ENCODE measurements at regions not wholly inside any gene's neighbourhood (a gene's known extent, or its start where the extent isn't known, plus 50 kb on each side); places are given as distances from the start of the nearest gene placed in this dataset.

GRCh38 chr12:89883630-89884389, 175.2 kb upstream of the ATP2B1 start:
- H3K9ac ChIP-seq (ENCODE audit: low read length) = no peak overlapping the region
- H3K36me3 ChIP-seq (ENCODE audit: insufficient read depth, low read length) = no peaks in the 10 kb centered on the region
- no peaks in the 10 kb centered on the region for H3K9me2 ChIP-seq (ENCODE audit: insufficient read depth, low read length)
- no peaks in the 10 kb centered on the region for H4K20me1 ChIP-seq (ENCODE audit: insufficient read depth)
- H3K27me3 ChIP-seq (ENCODE audit: insufficient read depth, low read depth, low read length) = no peaks in the 10 kb centered on the region
- no peak overlapping the region for H3K27ac ChIP-seq (ENCODE audit: low read length)
- TF ChIP-seq RAD21 (conservative IDR thresholded peaks at IDR 0.05) (no peak), SMC3 (conservative IDR thresholded peaks at IDR 0.05; ENCODE audit: poor library complexity) (no peak), EZH2 (IDR thresholded peaks at IDR 0.05; ENCODE audit: borderline replicate concordance, insufficient read depth, low read length, poor library complexity, severe bottlenecking) (no peak), MXI1 (conservative IDR thresholded peaks at IDR 0.05; ENCODE audit: poor library complexity, severe bottlenecking) (no peak), TAF1 (IDR thresholded peaks at IDR 0.05; ENCODE audit: low read depth) (no peak), CTCF (IDR thresholded peaks at IDR 0.05; ENCODE audit: poor library complexity, severe bottlenecking) (no peak), REST (IDR thresholded peaks at IDR 0.05; ENCODE audit: borderline replicate concordance) (no peak), EP300 (conservative IDR thresholded peaks at IDR 0.05; ENCODE audit: poor library complexity, severe bottlenecking) (no peak), POLR2AphosphoS5 (IDR thresholded peaks at IDR 0.05) (no peak)
- H3K4me3 ChIP-seq (ENCODE audit: low read length) = no peak overlapping the region
- no peak overlapping the region for H3K4me2 ChIP-seq (ENCODE audit: low read length)
- no peak overlapping the region for H2AFZ ChIP-seq (ENCODE audit: low read depth, low read length)
- no peaks in the 10 kb centered on the region for H3F3A ChIP-seq (ENCODE audit: insufficient read depth, low read length, poor library complexity, severe bottlenecking)
- no peaks in the 10 kb centered on the region for H3K79me2 ChIP-seq (replicated peaks; ENCODE audit: insufficient read depth, low read length)
- H3K9me3 ChIP-seq (ENCODE audit: low read length) = no peaks in the 10 kb centered on the region

- no peaks in the 10 kb centered on the region for H3K9me2 ChIP-seq (ENCODE audit: insufficient read depth, low read length)
- H3K4me3 ChIP-seq (ENCODE audit: low read length) = no peak overlapping the region
- no peaks in the 10 kb centered on the region for H3K36me3 ChIP-seq (ENCODE audit: insufficient read depth, low read length)
- no peaks in the 10 kb centered on the region for H3K27me3 ChIP-seq (ENCODE audit: insufficient read depth, low read depth, low read length)
- TF ChIP-seq RAD21 (conservative IDR thresholded peaks at IDR 0.05) (no peak), SMC3 (conservative IDR thresholded peaks at IDR 0.05; ENCODE audit: poor library complexity) (no peak), TAF1 (IDR thresholded peaks at IDR 0.05; ENCODE audit: low read depth) (no peak), EP300 (conservative IDR thresholded peaks at IDR 0.05; ENCODE audit: poor library complexity, severe bottlenecking) (no peak), EZH2 (IDR thresholded peaks at IDR 0.05; ENCODE audit: borderline replicate concordance, insufficient read depth, low read length, poor library complexity, severe bottlenecking) (no peak), REST (IDR thresholded peaks at IDR 0.05; ENCODE audit: borderline replicate concordance) (no peak), MXI1 (conservative IDR thresholded peaks at IDR 0.05; ENCODE audit: poor library complexity, severe bottlenecking) (no peak), CTCF (IDR thresholded peaks at IDR 0.05; ENCODE audit: poor library complexity, severe bottlenecking) (no peak), POLR2AphosphoS5 (IDR thresholded peaks at IDR 0.05) (no peak)
- no peaks in the 10 kb centered on the region for H4K20me1 ChIP-seq (ENCODE audit: insufficient read depth)
- H3K4me2 ChIP-seq (ENCODE audit: low read length) = no peak overlapping the region
- H3K9me3 ChIP-seq (ENCODE audit: low read length) = no peaks in the 10 kb centered on the region
- H3K27ac ChIP-seq (ENCODE audit: low read length) = no peak overlapping the region
- no peak overlapping the region for H3K9ac ChIP-seq (ENCODE audit: low read length)
- no peak overlapping the region for H2AFZ ChIP-seq (ENCODE audit: low read depth, low read length)
- no peaks in the 10 kb centered on the region for H3K79me2 ChIP-seq (replicated peaks; ENCODE audit: insufficient read depth, low read length)
- no peaks in the 10 kb centered on the region for H3F3A ChIP-seq (ENCODE audit: insufficient read depth, low read length, poor library complexity, severe bottlenecking)
These were observed 174.2 kb upstream of the ATP2B1 start for GRCh38 chr12:89882792-89883191.

Measured in neural cell (in vitro differentiated cells).